Natural killer cell treated with Interleukin-12 subunit alpha and Interleukin-12 subunit beta and Interleukin-15 and Interleukin-18, amount 100 ng/mL, for 72 hours (primary cell): ENCODE measurements at regions not wholly inside any gene's neighbourhood (a gene's known extent, or its start where the extent isn't known, plus 50 kb on each side); places are given as distances from the start of the nearest gene placed in this dataset.

ENCODE experiments used
- ATAC-seq, 2 donors: fragments of 150-1000 bp; cut with Tn5 transposase in 1 of 2; sonication (Bioruptor Pico), chemical (Tn5 transposase) in 1 of 2; 2 replicates each; pipeline ENCODE4 v1.10.0; 2021
- DNase-seq: peaks from one replicate; pipeline ENCODE4 v3.0.0; 2022; ENCODE audit warnings: low spot score
- H3K27ac Mint-ChIP-seq, 2 donors: 1 replicate in 1 of 2; 2 replicates in 1 of 2; pipeline ENCODE4 v1.8.0; 2022; ENCODE audit warnings: mixed read lengths in 2 of 2, mild to moderate bottlenecking in 1 of 2, moderate library complexity in 1 of 2
- H3K27me3 Mint-ChIP-seq, 2 donors: 1 replicate in 1 of 2; 2 replicates in 1 of 2; pipeline ENCODE4 v1.8.0; 2022; ENCODE audit warnings: mixed read lengths in 2 of 2
- H3K36me3 Mint-ChIP-seq: one replicate; pipeline ENCODE4 v1.8.0; 2022; ENCODE audit warnings: mixed read lengths
- H3K4me1 Mint-ChIP-seq, 2 donors: 1 replicate in 1 of 2; 2 replicates in 1 of 2; pipeline ENCODE4 v1.8.0; 2022; ENCODE audit warnings: low read depth in 2 of 2, mixed read lengths in 2 of 2, mild to moderate bottlenecking in 1 of 2
- H3K4me3 Mint-ChIP-seq: one replicate; pipeline ENCODE4 v1.8.0; 2022; ENCODE audit warnings: mixed read lengths
- H3K9me3 Mint-ChIP-seq: 2 replicates; pipeline ENCODE4 v1.8.0; 2022; ENCODE audit warnings: mixed read lengths

- Mint-ChIP-seq H3K27me3 (peaks cover 3 to 6% of the 10 kb centered on the region in 2 donors), H3K9me3 (no peaks in the 10 kb centered on the region), H3K36me3 (no peaks in the 10 kb centered on the region), H3K27ac (no peak overlapping the region), H3K4me1 (no peaks in the 10 kb centered on the region), H3K4me3 (no peak overlapping the region)
- ATAC-seq, result no peak
- DNase-seq, result no peak
These were observed 501.6 kb upstream of the MKI67 start for GRCh38 chr10:128627811-128628210.

GRCh38 chr10:128628252-128628651, 502.0 kb upstream of the MKI67 start:
- no peak for ATAC-seq
- H3K4me3 Mint-ChIP-seq, result no peak overlapping the region
- H3K36me3 Mint-ChIP-seq, result no peaks in the 10 kb centered on the region
- H3K27me3 Mint-ChIP-seq, result peaks cover 3 to 6% of the 10 kb centered on the region in 2 donors
- no peaks in the 10 kb centered on the region for H3K4me1 Mint-ChIP-seq
- H3K9me3 Mint-ChIP-seq, result no peaks in the 10 kb centered on the region
- no peak overlapping the region for H3K27ac Mint-ChIP-seq
- no peak for DNase-seq

GRCh38 chr10:128629111-128630096, 503.2 kb upstream of the MKI67 start:
- H3K9me3 Mint-ChIP-seq, result no peaks in the 10 kb centered on the region
- no peaks in the 10 kb centered on the region for H3K36me3 Mint-ChIP-seq
- no peak for ATAC-seq
- no peak overlapping the region for H3K27ac Mint-ChIP-seq
- H3K4me1 Mint-ChIP-seq, result no peaks in the 10 kb centered on the region
- no peak overlapping the region for H3K4me3 Mint-ChIP-seq
- no peak for DNase-seq
- H3K27me3 Mint-ChIP-seq, result peaks cover 6 to 12% of the 10 kb centered on the region in 2 donors

GRCh38 chr10:128630787-128631252, 504.6 kb upstream of the MKI67 start:
- ATAC-seq, result no peak
- H3K27me3 Mint-ChIP-seq, result peaks cover 14 to 24% of the 10 kb centered on the region in 2 donors
- no peaks in the 10 kb centered on the region for H3K4me1 Mint-ChIP-seq
- no peak for DNase-seq
- no peaks in the 10 kb centered on the region for H3K36me3 Mint-ChIP-seq
- H3K4me3 Mint-ChIP-seq, result no peak overlapping the region
- no peak overlapping the region for H3K27ac Mint-ChIP-seq
- H3K9me3 Mint-ChIP-seq, result no peaks in the 10 kb centered on the region

DNA sequence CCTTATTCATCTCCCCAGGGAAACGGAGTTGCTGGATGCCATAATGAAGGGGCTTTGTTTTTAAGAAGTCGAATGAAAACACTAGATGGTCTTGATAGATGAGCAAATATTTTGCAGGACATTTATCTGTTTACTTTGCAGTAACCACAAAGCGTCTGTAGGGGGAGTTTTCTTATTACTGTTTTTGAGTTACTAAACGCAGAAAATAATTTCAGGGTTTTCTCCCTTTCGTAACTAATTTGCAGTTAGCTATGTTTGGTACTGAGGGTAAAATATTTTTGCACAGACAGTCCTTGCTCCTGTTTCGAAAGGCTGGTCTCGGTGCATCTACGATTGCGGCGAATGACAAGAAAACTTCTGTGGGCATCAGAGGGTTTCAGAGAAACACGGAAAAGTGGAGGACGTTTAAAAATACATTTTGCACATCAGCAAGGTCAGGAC, 505.6 kb upstream of the MKI67 start:
- Mint-ChIP-seq H3K4me3 (no peak overlapping the region), H3K4me1 (no peaks in the 10 kb centered on the region), H3K27ac (no peak overlapping the region), H3K9me3 (no peaks in the 10 kb centered on the region), H3K36me3 (no peaks in the 10 kb centered on the region), H3K27me3 (peaks cover 14 to 28% of the 10 kb centered on the region in 2 donors)
- ATAC-seq, result no peak
- no peak for DNase-seq

GRCh38 chr10:128632694-128633093, 506.5 kb upstream of the MKI67 start:
- DNase-seq, result no peak
- Mint-ChIP-seq H3K36me3 (no peaks in the 10 kb centered on the region), H3K27ac (no peak overlapping the region)

GRCh38 chr10:128633864-128634540, 507.8 kb upstream of the MKI67 start:
- Mint-ChIP-seq H3K4me3 (no peak overlapping the region), H3K4me1 (no peaks in the 10 kb centered on the region)
- ATAC-seq, result no peak

More at GRCh38 chr10:128632694-128633093, 506.5 kb upstream of the MKI67 start:
- no peak for ATAC-seq
- H3K27me3 Mint-ChIP-seq, result peaks cover 18 to 37% of the 10 kb centered on the region in 2 donors
- H3K4me1 Mint-ChIP-seq, result no peaks in the 10 kb centered on the region
- H3K4me3 Mint-ChIP-seq, result no peak overlapping the region
- H3K9me3 Mint-ChIP-seq, result no peaks in the 10 kb centered on the region

GRCh38 chr10:128642023-128642422, 515.8 kb upstream of the MKI67 start:
- Mint-ChIP-seq H3K9me3 (no peaks in the 10 kb centered on the region), H3K27me3 (peaks cover 10 to 16% of the 10 kb centered on the region in 2 donors), H3K27ac (no peak overlapping the region), H3K4me3 (no peak overlapping the region), H3K36me3 (no peaks in the 10 kb centered on the region), H3K4me1 (no peaks in the 10 kb centered on the region)
- DNase-seq (no peak), ATAC-seq (no peak)

More at GRCh38 chr10:128633864-128634540, 507.8 kb upstream of the MKI67 start:
- Mint-ChIP-seq H3K27ac (no peak overlapping the region), H3K9me3 (no peaks in the 10 kb centered on the region), H3K36me3 (no peaks in the 10 kb centered on the region), H3K27me3 (peaks cover 21 to 39% of the 10 kb centered on the region in 2 donors)
- DNase-seq, result no peak

GRCh38 chr10:128642502-128642901, 516.3 kb upstream of the MKI67 start:
- no peak overlapping the region for H3K27ac Mint-ChIP-seq
- DNase-seq (no peak), ATAC-seq (no peak)
- H3K9me3 Mint-ChIP-seq, result no peaks in the 10 kb centered on the region
- no peaks in the 10 kb centered on the region for H3K36me3 Mint-ChIP-seq
- no peaks in the 10 kb centered on the region for H3K4me1 Mint-ChIP-seq
- H3K4me3 Mint-ChIP-seq, result no peak overlapping the region
- H3K27me3 Mint-ChIP-seq, result peaks cover 6 to 11% of the 10 kb centered on the region in 2 donors

GRCh38 chr10:128643658-128644057, 517.4 kb upstream of the MKI67 start:
- H3K27ac Mint-ChIP-seq, result no peak overlapping the region
- no peak overlapping the region for H3K4me3 Mint-ChIP-seq
- no peaks in the 10 kb centered on the region for H3K36me3 Mint-ChIP-seq
- DNase-seq (no peak), ATAC-seq (no peak)
- no peaks in the 10 kb centered on the region for H3K9me3 Mint-ChIP-seq
- no peaks in the 10 kb centered on the region for H3K4me1 Mint-ChIP-seq
- peaks cover 6 to 14% of the 10 kb centered on the region in 2 donors for H3K27me3 Mint-ChIP-seq

GRCh38 chr10:128645486-128645885, 519.3 kb upstream of the MKI67 start:
- H3K36me3 Mint-ChIP-seq, result no peaks in the 10 kb centered on the region

GRCh38 chr10:128646956-128647355, 520.7 kb upstream of the MKI67 start:
- Mint-ChIP-seq H3K27me3 (peaks cover 9 to 23% of the 10 kb centered on the region in 2 donors), H3K4me3 (no peak overlapping the region), H3K27ac (no peak overlapping the region), H3K36me3 (no peaks in the 10 kb centered on the region), H3K9me3 (no peaks in the 10 kb centered on the region), H3K4me1 (no peaks in the 10 kb centered on the region)
- DNase-seq (no peak), ATAC-seq (no peak)

More at GRCh38 chr10:128645486-128645885, 519.3 kb upstream of the MKI67 start:
- Mint-ChIP-seq H3K4me1 (no peaks in the 10 kb centered on the region), H3K27me3 (peaks cover 3 to 23% of the 10 kb centered on the region in 2 donors), H3K27ac (no peak overlapping the region), H3K4me3 (no peak overlapping the region), H3K9me3 (no peaks in the 10 kb centered on the region)
- ATAC-seq (no peak), DNase-seq (no peak)

GRCh38 chr10:128657548-128657947, 531.3 kb upstream of the MKI67 start:
- ATAC-seq (no peak), DNase-seq (no peak)
- no peak overlapping the region for H3K27ac Mint-ChIP-seq
- no peaks in the 10 kb centered on the region for H3K9me3 Mint-ChIP-seq
- H3K36me3 Mint-ChIP-seq, result no peaks in the 10 kb centered on the region
- no peak overlapping the region for H3K4me3 Mint-ChIP-seq
- no peaks in the 10 kb centered on the region for H3K4me1 Mint-ChIP-seq
- peaks cover 4 to 7% of the 10 kb centered on the region in 2 donors for H3K27me3 Mint-ChIP-seq

GRCh38 chr10:128660726-128661125, 534.5 kb upstream of the MKI67 start:
- no peak overlapping the region for H3K4me3 Mint-ChIP-seq
- peaks cover 10 to 16% of the 10 kb centered on the region in 2 donors for H3K27me3 Mint-ChIP-seq
- H3K36me3 Mint-ChIP-seq, result no peaks in the 10 kb centered on the region
- DNase-seq, result no peak
- peaks cover 7% of the 10 kb centered on the region for H3K9me3 Mint-ChIP-seq
- peaks cover 0 to 3% of the 10 kb centered on the region in 2 donors for H3K4me1 Mint-ChIP-seq
- H3K27ac Mint-ChIP-seq, result no peak overlapping the region
- no peak for ATAC-seq
